HG03108 (cell line): ENCODE measurements at regions not wholly inside any gene's neighbourhood (a gene's known extent, or its start where the extent isn't known, plus 50 kb on each side); places are given as distances from the start of the nearest gene placed in this dataset.
"Not testable (repeated sequence)": the region's sequence is repeated elsewhere in the genome, so short reads cannot be mapped to it uniquely, and the experiment has no call there.

Experiments used
- ATAC-seq: cut with Tn5 transposase; IDR thresholded peaks from one replicate; pipeline ENCODE4 v1.9.1; 2021; ENCODE audit warnings: moderate library complexity; ENCODE audit not compliant: unreplicated experiment

- no peak for ATAC-seq
Observed at GRCh38 chr11:130979386-130979972, 63.2 kb upstream of the SNX19 start.

GRCh38 chr11:130980071-130980862, 64.0 kb upstream of the SNX19 start:
- no peak for ATAC-seq

GRCh38 chr11:130984241-130984640, 68.0 kb upstream of the SNX19 start:
- ATAC-seq = not testable (repeated sequence)

- ATAC-seq = no peak
Observed at GRCh38 chr11:130992788-130993187, 76.5 kb upstream of the SNX19 start.

DNA sequence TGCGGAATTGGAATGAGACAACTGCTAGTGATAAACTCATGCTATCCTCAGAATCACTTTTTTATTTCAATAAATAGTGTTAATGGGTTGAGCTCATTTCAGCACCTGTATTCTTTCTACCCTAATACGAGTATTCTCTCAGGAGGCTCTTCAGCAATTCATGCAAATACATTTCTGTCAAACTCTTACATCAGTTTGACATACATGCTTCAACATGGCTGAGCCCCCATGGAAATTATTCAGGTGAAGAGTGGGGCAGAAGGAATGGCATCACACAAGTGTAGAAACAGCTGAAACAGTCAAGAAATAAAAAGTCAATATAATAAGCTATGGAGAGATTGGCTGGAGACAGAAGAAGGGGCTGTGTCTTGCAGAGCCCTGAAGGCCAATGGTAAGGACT, 77.8 kb upstream of the SNX19 start:
- no peak for ATAC-seq

- no peak for ATAC-seq
Observed at GRCh38 chr11:130995266-130995665, 79.0 kb upstream of the SNX19 start.

- ATAC-seq = no peak
Observed at GRCh38 chr11:130997278-130997677, 81.0 kb upstream of the SNX19 start.

GRCh38 chr11:130999086-130999485, 82.8 kb upstream of the SNX19 start:
- ATAC-seq = no peak

GRCh38 chr11:130999992-131000770, 83.9 kb upstream of the SNX19 start:
- no peak for ATAC-seq

DNA sequence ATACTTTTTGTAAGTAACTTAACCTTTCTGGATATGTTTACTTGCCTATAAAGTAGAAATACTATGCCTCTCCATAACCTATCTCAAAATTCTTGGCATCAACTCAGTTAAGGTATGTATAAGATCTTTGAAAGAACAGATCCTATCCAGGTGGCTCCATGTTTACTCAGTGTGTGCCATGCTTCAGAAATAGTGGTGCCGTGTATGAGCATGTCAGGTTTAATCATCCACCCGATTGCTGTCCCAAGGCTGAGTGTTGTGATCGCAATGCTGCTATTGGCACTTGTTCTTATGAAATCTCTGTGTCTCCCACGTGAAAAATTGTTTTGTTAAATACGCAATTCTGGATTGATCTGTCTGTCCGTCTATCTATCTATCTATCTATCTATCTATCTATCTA, 85.9 kb upstream of the SNX19 start:
- no peak for ATAC-seq

GRCh38 chr11:131005829-131006228, 89.5 kb upstream of the SNX19 start:
- ATAC-seq = no peak

DNA sequence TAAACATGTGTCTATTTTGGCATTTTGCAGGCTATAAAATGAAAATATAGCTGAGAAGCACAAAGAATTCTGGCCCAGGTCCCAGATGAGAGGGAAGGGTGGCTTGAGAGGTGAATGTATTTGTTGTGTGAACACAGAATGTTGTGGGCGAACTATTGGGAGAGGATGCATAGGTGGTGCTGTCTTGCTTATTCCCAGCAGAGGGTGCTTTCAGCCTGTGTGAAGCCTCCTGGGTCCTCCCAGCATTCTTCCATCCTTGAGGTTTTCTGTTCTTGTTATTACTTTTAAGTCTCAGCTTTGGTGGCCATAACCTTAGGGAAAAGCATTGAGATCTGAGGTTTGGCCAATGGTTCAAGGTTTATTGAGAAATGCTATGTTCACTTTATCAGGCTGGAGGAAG, 108.7 kb upstream of the SNX19 start:
- ATAC-seq = no peak

DNA sequence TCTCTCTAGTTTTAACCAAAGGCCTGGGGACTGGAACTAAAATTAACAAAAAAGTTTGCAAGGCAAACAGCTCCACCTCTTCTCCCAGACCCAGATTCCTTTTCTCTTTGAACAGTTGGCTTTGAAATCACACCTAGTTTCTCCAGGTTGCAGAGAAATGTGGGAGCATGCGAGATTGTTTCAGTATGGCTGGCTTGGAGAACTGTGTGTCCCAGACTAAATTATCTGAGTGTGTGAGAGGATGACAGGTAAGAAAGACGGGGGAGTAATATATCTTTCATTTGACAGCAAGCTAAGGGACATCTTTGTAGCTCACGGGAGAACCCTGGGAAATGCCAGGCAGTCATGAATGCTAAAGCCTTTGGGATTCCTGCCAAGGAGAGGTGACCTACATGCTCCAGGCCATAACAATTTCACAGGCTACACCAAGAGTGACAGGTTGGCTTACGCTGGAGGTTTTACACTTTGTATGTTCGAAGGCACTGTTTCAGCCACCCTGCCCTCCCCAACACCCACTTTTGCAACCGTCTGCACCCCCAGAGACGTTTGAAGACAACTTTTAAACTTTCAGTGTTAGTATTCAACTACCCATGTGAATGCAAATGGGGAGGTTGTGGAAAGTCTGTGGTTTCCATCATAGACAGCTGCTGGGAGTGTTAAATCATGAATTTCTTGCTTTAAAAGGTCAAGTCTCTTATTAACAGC, 109.3 kb upstream of the SNX19 start:
- no peak for ATAC-seq

- ATAC-seq = no peak
Observed at GRCh38 chr11:131027491-131027890, 111.2 kb upstream of the SNX19 start.

DNA sequence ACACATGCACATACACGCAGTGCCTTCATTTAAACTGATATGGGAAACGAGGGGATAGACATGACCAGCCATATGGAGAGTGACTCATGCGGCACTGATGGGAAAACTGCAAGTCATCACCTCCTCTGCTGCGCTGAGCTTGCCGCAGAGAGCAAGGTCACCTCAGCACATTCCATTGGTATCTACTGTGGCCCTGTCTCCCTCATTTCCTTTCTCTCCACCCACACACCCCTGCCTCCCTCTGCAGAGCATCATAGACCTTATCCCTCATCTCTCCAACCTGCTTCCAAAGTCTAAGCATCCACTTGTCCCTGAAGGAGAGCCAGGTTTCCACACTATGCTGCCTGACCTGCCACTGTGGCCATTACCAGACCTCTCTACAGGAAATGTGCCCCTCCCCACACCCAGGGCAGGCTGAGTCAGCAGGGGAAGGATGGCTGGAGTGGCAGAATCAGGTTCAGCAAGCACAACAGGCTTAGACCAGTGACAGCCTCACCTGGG, 116.9 kb upstream of the SNX19 start:
- ATAC-seq = no peak

GRCh38 chr11:131036514-131036913, 120.2 kb upstream of the SNX19 start:
- no peak for ATAC-seq

- ATAC-seq = no peak
Observed at GRCh38 chr11:131037873-131038272, 121.6 kb upstream of the SNX19 start.

DNA sequence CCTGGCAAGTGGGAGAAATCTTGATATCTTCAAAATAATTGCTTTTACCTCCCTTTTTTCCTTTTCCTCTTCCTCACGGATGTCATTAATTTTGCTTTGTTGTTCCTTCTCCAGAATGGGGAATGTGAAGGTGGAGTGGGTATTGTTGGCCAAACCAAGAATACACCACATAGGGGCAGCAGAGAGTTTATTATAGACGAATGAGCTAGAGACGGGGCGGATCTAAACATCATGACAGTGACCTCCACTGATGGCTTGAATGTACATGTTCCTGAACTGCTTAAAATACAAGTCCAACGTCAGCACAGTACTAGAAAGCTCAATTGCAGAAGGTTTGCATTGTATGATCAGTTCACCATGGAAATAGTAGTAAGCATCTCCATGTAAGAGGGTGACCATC, 122.3 kb upstream of the SNX19 start:
- ATAC-seq = no peak

- no peak for ATAC-seq
Observed at GRCh38 chr11:131041331-131042040, 125.2 kb upstream of the SNX19 start.

DNA sequence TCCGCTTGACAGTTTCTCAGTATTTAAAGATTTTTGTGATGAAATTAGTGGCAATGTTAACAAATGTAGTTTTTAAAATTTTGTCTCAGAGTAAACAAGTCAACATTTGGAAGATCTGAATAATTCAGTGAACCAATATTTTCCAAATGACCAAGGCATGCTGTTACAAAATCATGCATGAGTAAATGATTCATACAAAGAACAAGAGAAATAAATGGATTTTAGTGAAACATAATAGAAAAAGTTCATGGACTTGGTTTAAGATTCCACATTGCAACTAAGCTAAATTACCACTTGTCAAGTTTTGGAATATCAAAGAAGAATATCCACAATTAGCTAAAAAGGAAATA, 125.7 kb upstream of the SNX19 start:
- no peak for ATAC-seq

GRCh38 chr11:131043251-131043650, 127.0 kb upstream of the SNX19 start:
- ATAC-seq = no peak
